Inferior parietal cortex (tissue), 1 donor: ENCODE measurements at regions not wholly inside any gene's neighbourhood (a gene's known extent, or its start where the extent isn't known, plus 50 kb on each side); places are given as distances from the start of the nearest gene placed in this dataset.
A peak's percentile ranks its signal among the peaks of the same experiment; 100 is the strongest.

Experiments
- DNase-seq: peaks from one replicate; pipeline ENCODE4 v3.0.0-alpha.2; 2016; ENCODE audit errors: extremely low spot score

DNA sequence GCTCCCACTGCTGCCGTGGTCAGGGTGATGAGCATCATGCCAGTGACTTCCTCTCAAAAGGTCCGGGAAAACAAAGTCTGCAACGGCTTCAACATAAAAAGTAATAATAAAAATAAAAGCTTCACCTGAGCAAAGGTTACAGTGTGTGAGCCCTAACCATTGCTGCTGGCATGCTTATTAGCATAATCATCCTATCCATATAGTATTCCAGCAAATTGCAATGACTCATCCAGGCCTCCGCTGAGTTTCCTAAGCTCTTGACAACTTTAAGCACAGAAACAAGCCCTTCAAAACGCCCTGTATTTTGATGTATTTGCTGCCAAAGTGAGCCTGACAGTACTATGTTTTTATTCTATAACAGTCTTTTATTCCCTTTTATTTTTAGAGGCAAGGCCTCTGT lies 100.5 kb downstream of the AASDH start:
- no peak for DNase-seq

DNA sequence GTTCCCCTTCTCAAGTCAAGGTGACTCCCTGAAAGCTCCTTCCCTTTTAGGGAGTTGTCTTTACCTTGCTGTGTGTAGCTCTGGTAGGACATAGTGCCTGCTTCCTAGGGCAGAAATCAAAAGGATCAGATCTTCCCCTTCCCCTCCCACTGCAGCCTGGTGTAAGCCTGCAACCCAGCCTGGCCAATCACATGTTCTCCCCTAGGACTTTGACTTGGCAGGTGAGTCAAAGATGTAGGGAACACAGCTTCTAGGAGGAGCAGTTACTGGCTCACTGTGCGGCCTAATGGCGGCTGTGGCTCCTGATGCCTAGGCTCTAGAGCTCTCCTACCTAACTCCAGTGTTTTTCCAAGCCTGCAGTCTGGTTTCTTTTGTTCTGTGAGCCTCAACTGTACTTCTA lies 103.9 kb downstream of the AASDH start:
- no peak for DNase-seq

DNA sequence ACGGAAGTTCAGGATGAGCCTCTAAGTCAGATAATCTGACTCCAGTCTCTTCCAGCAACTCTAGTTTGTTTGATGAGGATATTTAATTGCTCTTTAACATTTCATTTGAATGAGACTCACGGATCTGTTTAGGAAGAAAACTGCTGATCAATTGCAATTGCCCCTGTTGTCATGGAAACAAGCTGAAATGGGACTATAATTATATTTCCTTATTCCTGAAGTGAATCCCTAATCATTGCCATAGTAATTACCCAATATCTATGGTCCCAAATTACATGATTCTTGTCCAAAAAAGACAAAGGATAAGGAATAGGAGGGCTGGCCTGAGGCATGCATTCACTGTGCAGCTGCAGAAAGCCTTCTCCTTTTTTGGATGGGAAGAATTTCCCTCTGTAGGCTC lies 105.3 kb downstream of the AASDH start:
- DNase-seq: no peak

DNA sequence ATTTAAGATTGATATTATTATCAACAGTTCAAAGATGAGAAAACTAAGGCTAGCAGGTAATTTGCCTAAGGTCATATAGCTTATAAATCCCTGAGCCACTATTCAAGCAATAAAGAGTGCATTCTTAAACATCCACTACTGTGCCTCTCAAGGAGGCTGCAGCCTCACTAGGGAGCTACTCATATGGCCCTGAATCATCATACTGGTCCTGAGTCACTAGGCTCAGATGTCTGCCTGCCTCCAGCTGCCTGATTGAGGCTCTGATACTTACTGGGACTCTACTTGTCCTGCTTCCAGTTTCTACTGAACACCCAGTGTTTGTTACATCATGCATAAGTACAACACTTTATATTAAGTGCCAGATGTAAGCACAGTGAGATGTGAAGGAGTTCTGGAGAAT lies 110.7 kb downstream of the AASDH start:
- no peak for DNase-seq

DNA sequence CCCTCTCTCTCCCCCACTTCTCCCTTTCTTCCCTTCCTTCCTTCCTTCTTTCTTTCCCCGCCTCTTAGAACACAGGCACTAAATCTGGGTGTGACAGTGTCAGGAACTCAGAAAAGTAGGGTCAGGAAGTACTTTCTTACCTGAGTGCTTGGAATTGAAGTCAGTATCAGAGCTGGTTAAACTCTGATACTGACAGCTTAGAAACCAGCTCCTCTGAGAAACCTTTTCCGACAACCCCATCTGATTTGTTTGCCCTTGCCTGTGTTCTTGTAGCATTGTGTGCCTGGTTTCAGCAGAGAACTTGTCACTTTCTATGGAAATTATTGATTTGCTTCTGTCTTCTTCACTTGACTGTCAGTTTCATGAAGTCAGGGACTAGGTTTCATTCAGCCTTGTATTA lies 113.9 kb downstream of the AASDH start:
- DNase-seq: no peak

DNA sequence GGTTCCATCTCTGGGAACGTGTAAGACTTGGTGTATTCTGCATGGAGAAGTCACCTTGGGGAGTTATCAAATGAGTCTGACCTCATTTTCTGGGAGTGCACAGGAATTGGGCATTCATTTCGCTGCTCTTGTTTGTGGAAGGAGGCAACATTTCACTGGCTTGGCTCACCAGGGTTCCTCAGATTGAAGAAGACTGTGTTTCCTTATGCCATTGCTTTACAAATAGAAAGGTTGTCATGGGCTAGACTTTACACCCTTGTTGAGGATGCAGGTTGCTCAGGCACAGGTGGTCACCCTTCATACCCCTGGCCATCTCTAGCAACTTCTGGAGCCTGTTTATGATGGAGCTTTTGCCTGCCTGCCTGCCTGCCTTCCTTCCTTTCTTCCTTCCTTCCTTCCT lies 114.4 kb downstream of the AASDH start:
- no peak for DNase-seq

DNA sequence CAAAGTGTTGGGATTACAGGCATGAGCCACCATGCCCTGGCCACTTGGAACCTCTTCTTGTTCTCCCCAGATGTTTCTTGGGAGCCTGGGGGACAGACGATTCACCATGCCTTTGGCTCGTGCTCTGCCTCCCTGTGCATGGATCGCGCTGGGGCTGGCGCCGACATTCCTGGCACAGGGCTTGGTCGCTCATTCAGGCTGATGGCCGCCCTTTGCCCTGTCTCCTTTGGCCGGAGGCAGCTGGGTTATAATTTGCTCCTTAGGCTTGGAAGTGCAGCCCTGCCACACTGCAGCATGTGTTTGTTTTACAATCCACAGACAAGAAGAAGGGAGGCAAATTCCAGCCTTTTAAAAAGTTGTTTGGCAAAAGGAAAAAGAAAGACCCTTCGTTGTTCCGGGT lies 115.3 kb downstream of the AASDH start:
- no peak for DNase-seq

DNA sequence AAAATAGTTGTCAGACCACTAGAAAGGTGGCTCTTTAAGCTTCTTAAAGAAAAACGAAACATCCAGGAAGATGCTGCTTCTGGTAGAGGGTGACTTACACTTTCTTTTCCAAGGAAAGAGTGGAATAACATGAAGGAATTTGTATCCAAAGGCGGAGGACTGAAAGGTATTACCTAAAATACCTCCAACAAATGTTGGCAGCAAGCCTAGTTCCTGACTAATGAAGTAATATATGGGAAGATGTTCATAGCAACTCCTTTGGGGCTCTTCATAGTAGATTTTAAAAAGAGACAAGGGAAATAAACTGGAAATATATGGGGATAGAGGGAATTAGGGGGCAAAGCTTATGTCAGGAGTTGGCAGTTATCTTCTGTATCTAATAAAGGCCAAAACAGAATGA lies 116.2 kb downstream of the AASDH start:
- DNase-seq: no peak

DNA sequence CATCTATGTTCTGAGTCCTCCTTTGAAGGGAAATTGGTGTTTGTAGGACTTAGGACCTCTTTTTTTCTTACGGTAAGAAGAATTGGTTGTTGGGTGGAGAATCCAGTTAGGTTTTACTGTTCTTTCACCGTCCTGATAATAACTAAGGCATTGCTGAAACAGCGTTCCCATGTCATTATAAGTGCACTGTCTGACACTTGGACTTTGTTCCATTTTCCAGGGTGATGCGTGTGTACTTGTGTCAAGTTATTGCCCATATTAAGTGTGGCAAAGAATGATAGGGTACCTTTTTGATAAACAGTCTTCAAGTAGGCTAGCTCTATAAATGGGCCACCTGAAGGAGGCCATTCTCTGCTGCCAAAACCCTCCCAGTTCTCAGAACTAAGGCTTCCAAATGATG lies 119.7 kb downstream of the AASDH start:
- no peak for DNase-seq

DNA sequence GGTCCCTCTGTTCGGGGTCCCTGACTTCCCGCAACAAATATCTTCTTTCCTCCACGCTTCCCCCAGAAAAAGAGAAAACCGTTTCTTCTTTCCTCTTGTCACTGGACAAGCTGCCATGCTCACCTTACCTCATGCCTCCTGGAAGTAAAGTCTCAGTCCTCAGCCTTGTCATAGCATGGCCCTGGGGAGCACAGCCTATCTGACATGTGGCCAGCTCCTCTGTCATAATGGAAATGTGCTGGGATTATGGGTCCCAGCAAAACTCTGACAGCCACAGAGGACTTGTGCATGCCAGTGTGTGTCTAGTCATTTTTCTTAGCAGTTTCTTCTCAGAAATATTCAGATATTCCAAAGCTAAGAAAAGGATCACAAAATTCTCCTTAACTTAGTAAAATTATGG lies 122.4 kb downstream of the AASDH start:
- no peak for DNase-seq

DNA sequence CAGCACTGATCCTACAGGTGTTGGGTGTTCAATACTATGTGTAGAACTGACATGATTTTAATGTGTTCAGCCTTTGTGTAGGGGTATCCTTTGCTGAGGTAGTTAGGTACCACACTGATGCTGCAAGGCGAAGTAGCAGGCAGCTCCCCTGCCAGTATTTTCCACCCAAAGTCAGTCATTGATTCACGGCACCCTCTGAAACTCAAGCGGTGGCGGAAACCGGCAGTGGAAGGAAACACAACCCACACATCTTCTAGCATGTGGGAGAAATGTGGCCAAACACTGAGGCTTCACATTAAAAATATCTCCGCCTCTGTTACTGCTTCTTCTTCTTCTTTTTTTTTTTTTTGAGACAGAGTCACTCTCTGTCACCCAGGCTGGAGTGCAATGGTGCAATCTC lies 126.3 kb downstream of the AASDH start:
- peak; percentile 32 for DNase-seq

DNA sequence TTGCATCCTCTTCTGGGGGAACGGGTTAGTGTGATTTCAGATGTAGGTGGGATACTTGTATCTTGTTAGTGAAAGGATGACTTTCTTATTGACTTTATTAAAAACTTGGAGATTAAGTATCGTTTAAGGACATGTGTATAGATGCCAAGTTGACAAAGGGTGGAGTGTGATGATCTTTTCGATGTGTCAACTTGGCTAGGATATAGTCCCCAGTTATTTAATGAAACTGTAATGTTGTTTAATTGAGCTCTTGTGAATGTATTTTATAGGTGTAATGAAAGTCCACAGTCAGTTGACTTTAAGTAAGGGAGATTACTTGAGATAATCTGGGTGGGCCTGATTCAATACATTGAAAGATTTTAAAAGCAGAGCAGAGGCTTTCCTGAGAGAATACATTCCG lies 127.0 kb downstream of the AASDH start:
- no peak for DNase-seq

DNA sequence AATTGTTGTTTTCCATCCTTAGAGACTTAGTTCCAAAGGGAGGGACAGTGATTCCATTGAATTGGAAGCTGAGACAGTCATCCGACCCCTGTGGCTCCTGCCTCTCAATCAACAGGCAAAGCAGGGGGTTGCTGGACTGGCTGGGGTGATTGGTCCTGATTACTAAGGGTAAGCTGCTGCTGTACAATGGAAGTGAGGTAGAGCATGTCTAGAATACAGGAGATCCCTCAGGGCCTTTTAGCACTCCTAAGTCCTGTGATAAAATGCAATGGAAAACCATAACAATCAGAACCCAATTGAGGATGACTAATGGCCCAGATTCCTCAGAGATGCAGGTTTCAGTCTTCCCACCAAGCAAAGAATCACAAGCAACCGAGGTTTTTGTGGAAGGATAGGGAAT lies 127.6 kb downstream of the AASDH start:
- DNase-seq: no peak

DNA sequence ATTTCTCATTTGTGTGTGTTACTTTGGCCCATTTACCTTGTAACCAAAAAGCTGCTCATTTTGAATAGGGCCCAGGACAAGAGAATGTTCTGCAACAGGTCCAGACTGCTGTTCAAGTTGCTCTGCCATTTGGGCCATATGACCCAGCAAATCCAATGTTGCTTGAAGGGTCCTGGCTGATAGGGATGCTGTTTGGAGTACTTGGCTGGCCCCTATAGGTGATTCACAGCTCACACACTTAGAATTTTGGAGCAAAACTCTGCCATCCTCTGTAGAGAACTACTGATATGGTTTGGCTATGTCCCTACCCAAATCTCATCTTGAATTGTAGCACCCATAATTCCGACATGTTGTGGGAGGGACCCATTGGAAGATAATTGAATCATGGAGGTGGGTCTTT lies 131.5 kb downstream of the AASDH start:
- DNase-seq: no peak

DNA sequence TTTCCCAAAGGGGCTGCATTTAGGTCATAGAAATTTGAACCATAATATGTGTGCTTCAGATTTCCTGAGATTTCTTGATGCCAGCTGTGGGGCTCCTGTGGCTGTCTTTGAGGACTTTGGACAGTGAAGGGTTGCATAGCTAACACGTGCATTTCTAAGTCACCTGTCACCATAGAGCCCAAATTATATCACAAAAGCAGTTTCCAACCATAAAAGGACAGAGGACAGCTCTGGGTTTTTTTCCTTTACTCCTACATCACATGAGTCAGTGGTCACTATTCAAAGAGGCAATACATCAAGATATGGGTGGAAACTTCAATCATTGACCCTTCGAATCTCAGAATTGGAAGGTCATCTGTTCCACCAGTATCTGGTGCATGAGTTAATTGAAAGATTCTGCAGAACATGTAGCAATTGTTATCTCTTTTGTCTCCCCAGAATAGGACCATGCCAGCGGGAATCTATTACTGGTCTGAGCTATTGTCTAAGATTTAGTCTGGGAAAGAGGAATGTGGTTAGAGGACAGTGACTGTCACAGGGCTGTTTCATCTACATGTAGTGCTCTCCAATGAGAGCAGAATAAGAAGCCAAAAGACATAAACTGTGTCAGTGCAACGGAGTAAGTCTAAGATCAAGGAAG lies 133.5 kb downstream of the AASDH start:
- no peak for DNase-seq

DNA sequence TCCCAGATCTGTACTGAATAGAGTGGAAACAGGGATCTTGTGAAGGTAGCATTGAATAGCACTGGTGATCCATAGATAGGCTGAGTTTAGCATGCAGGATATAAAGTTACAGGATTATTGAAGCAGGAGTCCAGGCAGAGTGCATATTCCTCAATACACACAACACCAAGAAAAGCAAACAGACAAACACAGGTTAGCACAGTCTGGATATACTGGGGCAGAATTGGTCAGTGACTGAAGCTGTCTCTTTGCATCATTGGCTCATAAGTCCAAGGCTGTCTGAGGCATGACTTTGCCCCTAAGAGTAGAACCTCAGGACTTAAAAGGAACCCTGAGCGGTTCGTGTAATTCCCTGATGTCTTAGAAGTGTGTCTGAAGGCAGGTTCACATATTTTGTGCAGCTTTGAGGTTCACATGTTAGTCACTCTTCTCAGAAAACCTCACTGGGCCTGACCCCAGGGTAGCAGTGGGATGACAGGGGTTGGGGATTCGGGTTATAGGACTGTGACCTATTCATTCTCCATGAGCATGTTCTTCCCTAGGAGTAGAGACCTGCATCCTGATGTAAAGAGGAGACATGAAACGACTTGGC lies 134.6 kb downstream of the AASDH start:
- no peak for DNase-seq

DNA sequence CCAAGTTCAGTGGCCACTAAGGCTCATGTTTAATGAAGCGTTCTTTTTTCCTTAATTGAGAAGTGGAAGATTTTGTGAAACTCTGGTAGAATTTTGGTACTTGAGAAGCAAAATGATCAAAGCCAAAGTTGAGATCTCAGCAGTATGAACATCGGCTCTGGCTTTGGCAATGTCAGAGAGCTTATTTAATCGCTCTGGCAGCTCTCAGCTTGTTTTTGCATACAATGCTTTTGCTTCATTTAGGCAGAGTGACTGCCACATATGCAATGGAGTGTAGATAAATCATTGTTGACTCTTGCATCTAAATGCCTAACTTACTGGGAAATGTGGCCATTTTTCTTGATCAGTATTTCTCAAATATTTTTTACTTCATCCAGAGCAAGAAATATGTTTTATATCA lies 135.7 kb downstream of the AASDH start:
- no peak for DNase-seq

DNA sequence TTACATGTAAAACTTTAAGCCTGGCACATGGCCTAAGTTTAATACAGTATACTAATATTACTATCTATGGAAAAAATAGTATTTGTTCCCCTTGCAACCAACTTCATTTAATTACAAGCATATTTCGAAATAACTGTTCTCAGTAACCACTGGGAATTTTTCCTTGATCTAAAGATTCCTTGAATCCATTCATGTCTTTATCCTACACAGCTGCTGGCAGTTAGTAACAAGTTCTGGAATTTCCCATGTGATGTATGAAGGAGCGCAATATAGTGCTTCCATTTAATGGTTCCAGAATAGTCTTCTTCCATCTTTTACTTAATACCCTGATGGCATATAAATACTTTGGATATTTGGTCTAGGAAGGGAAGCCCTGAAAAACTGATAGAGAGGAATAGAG lies 136.5 kb downstream of the AASDH start:
- no peak for DNase-seq

DNA sequence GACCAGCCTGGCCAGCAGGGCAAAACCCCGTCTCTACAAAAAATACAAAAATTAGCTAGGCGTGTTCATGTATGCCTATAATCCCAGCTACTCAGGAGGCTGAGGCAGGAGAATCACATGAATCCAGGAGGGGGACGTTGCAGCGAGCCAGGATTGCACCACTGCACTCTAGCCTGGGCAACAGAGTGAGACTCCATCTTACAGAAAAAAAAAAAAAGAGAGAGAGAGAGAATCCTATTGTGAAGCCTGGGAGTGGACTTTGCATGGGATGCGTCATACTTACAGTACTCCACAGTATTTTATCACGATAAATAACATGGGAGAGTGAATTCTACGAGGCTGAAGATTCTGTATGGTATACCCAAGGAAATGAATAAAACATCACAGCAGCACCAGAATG lies 139.6 kb downstream of the AASDH start:
- no peak for DNase-seq

DNA sequence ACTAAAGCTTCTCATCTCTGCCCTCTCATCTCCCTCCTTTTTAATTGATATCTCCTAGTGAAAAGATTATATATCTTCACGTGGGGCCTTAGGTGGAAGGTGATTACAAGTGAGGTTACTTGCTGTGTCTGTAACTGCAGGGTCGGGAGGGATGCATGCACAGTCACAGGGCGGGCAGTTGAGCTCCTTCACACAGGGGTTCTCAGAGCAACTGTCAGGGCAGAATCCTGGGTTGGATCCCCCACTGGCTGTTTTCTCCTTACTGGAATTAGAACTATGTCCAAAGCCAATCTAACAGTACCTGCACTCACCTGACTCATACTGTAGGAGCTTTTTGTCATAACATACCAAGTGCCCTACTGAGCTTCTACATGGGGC lies 141.1 kb downstream of the AASDH start:
- DNase-seq: no peak

DNA sequence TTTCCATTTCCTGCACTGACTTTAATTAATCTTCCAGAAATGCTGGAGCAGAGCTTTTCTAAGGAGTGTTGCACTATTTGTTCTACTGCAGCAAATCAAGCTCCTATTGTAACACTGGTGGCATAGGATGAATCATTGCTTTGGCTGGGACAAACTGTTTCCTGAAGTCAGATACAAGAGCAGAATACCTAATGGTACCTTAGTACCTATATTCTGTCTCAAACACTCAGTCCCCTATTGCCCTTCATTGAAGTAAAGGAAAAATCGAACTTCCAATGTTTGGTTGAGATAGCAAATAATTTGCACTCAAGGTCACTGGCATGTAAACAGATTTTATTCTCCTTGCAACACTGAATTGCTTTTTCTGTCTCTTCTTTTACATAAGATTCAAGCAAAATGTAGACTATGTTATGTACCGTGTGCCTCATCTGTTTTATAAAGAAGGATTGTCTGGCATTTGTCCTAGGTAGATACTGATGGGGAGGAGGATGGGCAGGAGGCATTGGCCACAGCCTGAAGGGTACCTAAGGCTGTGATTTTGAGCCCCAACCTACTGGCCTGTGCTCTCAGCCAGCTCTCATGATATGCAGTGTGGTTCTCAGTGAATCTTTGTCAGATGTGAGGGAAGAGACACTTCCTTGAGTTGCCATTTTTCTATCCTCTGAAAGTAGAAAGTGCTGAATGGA lies 141.6 kb downstream of the AASDH start:
- DNase-seq: peak; percentile 15

DNA sequence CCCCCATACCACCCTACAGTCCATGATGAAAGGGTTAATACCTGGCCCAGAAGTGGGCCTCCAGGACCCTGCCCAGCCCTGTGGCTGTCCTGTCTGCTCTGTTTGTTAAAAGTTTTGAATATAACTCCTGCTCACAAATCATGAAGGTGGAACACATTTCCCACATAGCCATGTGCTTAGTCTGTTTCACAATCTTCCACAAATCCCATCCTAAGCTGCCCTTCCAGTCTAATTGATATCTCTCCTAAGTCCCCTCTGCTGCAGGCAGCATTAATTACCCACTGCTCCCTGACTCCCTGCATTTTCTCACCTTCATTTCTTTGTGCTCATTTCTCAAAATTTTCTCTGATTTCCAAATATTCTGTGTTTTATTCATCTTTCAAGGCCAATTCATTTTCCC lies 142.6 kb downstream of the AASDH start:
- no peak for DNase-seq

DNA sequence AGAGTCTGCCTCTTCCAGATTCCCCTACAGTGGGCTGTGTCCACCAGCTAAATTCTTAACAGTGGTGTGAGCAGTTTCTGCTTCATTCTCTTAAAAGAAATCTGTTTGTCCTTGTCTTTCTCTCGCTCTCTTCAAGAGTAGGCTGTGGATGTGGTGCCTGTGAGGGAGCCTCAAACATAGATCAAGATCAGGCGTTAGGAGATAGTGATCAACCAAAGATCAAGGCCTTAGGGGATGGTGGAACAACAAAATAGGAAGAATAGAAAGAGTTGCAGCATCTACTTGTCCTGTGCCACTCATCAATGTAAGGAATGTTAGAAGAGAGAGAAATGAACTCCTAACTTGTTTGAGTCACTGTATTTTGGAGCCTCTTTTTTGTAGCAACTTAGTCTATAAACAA lies 144.2 kb downstream of the AASDH start:
- DNase-seq: no peak

DNA sequence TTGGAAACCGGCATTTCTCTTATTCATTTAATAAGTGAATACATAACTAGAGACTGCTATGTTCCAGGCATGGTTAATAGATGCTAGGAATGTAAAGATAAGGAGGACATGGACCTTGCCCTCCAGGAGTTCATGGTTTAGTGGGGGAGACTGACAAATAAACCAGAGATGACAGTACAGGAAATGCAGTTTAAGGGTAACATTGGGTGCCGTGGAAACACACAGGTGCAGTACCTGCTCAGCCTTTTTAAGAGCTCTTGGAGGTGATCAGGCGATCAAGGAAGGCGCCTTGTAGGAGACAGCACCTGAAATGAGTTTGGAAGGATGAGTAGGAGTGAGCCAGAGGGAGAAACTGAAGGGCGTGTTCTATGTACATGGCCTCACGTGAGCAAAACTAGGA lies 145.8 kb downstream of the AASDH start:
- DNase-seq: no peak
